ENCODE measurements at regions not wholly inside any gene's neighbourhood (a gene's known extent, or its start where the extent isn't known, plus 50 kb on each side); places are given as distances from the start of the nearest gene placed in this dataset.

DNA sequence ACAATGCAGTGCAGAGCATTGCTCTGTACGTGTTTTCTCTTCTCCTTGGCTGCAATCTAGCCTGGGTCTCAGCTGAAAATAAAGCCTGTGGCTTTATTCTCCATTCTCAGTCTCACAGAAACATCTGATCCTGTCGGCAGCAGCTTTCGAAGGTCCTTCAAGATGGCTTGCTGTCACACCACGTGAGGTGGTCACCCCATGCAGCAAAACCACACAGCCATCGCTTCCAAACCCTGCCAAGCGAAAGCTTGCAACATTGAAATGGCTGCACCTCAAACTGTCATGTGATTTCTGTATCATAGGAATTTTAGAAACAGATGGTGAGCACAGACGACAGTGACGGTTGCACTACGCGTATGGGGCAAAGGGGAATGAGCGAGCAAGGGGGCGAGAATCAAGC lies 98.5 kb upstream of the SMARCA2 start:
- Histone ChIP-seq H3K27ac (ENCODE audit: insufficient read depth, low read length, poor library complexity, severe bottlenecking) (no peak overlapping the region), H3K4me3 (ENCODE audit: insufficient read depth, low read depth, low read length, poor library complexity, severe bottlenecking) (no peak overlapping the region), H3K4me1 (ENCODE audit: control insufficient read depth, insufficient read depth, low read length, poor library complexity, severe bottlenecking) (no peaks in the 10 kb centered on the region), H3K36me3 (ENCODE audit: control insufficient read depth, insufficient read depth, low read length) (no peaks in the 10 kb centered on the region), H3K9me3 (ENCODE audit: control insufficient read depth, low read length) (no peaks in the 10 kb centered on the region), H3K27me3 (replicated peaks; ENCODE audit: control insufficient read depth, insufficient read depth, low read length, poor library complexity, severe bottlenecking) (no peaks in the 10 kb centered on the region)
- no peak for DNase-seq

DNA sequence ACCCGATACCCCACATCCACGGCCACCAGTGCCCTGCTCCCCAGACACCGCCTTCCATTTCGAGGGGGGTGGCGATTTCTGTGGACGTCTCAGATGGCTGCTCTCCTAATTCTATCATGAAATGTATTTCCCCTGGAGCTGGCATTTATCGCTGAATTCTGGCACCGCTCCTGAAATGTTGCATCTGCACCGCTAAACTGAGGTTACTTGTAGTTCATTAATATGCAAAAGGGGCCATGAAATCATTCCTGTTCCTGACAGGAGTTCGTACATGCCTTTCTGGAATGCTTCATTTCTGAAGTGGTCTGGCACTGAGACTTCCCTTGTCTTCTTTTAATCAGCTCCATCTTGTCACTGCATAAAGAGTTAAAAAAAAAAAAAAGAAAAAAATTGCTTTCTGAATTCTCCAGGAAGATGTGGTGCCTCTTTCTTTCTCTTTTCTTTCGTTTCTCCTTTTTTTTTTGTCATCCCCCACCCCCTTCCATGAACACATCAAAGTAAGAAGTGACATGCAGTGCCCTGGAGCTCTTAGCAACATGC lies 97.7 kb upstream of the SMARCA2 start:
- Histone ChIP-seq H3K9me3 (ENCODE audit: control insufficient read depth, low read length) (no peaks in the 10 kb centered on the region), H3K27me3 (replicated peaks; ENCODE audit: control insufficient read depth, insufficient read depth, low read length, poor library complexity, severe bottlenecking) (no peaks in the 10 kb centered on the region), H3K36me3 (ENCODE audit: control insufficient read depth, insufficient read depth, low read length) (no peaks in the 10 kb centered on the region), H3K27ac (ENCODE audit: insufficient read depth, low read length, poor library complexity, severe bottlenecking) (no peak overlapping the region), H3K4me3 (ENCODE audit: insufficient read depth, low read depth, low read length, poor library complexity, severe bottlenecking) (no peak overlapping the region), H3K4me1 (ENCODE audit: control insufficient read depth, insufficient read depth, low read length, poor library complexity, severe bottlenecking) (no peaks in the 10 kb centered on the region)
- DNase-seq = no peak

DNA sequence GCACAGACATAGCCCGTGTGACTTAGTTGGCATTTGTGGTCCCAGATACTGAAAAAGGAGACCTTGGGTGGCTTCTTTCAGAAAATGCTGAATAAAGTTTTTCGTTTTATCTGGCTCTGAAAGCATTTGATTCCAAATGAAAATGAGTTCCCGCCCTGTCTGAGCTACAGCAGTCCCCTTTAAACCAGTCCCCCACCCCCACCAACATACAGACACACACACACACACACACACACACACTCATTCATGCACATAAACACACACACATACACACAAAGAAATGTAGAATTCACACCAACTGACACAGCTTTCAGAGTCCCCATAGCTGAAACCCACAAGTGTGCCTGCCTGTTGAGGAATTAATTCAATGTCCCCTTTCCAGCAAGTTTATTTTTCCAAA lies 97.0 kb upstream of the SMARCA2 start:
- Histone ChIP-seq H3K27me3 (replicated peaks; ENCODE audit: control insufficient read depth, insufficient read depth, low read length, poor library complexity, severe bottlenecking) (no peaks in the 10 kb centered on the region), H3K4me3 (ENCODE audit: insufficient read depth, low read depth, low read length, poor library complexity, severe bottlenecking) (no peak overlapping the region), H3K9me3 (ENCODE audit: control insufficient read depth, low read length) (no peaks in the 10 kb centered on the region), H3K27ac (ENCODE audit: insufficient read depth, low read length, poor library complexity, severe bottlenecking) (no peak overlapping the region), H3K36me3 (ENCODE audit: control insufficient read depth, insufficient read depth, low read length) (no peaks in the 10 kb centered on the region), H3K4me1 (ENCODE audit: control insufficient read depth, insufficient read depth, low read length, poor library complexity, severe bottlenecking) (no peaks in the 10 kb centered on the region)
- DNase-seq = no peak

DNA sequence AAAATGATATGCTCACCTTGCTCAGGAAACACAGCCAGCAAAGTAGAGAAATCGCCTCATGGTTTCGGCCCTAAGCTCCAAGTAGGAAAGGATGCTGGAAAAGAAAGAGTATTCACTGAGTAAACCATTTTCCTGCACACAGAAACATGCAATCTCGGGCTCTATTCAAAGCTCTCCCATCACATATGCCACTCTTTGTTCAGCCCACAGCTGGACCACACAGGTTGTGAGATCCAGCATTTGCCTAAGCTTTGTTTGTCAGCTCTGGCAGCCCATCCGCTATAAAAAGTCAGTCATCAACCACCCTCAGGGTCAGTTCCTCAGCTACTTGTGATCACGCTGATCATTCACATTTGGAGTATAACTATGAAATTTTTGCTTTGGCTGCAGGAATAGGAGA lies 96.5 kb upstream of the SMARCA2 start:
- Histone ChIP-seq H3K4me1 (ENCODE audit: control insufficient read depth, insufficient read depth, low read length, poor library complexity, severe bottlenecking) (no peaks in the 10 kb centered on the region), H3K36me3 (ENCODE audit: control insufficient read depth, insufficient read depth, low read length) (no peaks in the 10 kb centered on the region), H3K27ac (ENCODE audit: insufficient read depth, low read length, poor library complexity, severe bottlenecking) (no peak overlapping the region), H3K27me3 (replicated peaks; ENCODE audit: control insufficient read depth, insufficient read depth, low read length, poor library complexity, severe bottlenecking) (no peaks in the 10 kb centered on the region), H3K9me3 (ENCODE audit: control insufficient read depth, low read length) (no peaks in the 10 kb centered on the region), H3K4me3 (ENCODE audit: insufficient read depth, low read depth, low read length, poor library complexity, severe bottlenecking) (no peak overlapping the region)
- DNase-seq = no peak

GRCh38 chr9:1919229-1919628 lies 95.9 kb upstream of the SMARCA2 start:
- H3K36me3 ChIP-seq (ENCODE audit: control insufficient read depth, insufficient read depth, low read length) = no peaks in the 10 kb centered on the region
- H3K4me1 ChIP-seq (ENCODE audit: control insufficient read depth, insufficient read depth, low read length, poor library complexity, severe bottlenecking) = no peaks in the 10 kb centered on the region
- no peak overlapping the region for H3K27ac ChIP-seq (ENCODE audit: insufficient read depth, low read length, poor library complexity, severe bottlenecking)
- no peak overlapping the region for H3K4me3 ChIP-seq (ENCODE audit: insufficient read depth, low read depth, low read length, poor library complexity, severe bottlenecking)
- no peaks in the 10 kb centered on the region for H3K27me3 ChIP-seq (replicated peaks; ENCODE audit: control insufficient read depth, insufficient read depth, low read length, poor library complexity, severe bottlenecking)
- DNase-seq = no peak
- H3K9me3 ChIP-seq (ENCODE audit: control insufficient read depth, low read length) = no peaks in the 10 kb centered on the region

GRCh38 chr9:1920386-1920785 lies 94.8 kb upstream of the SMARCA2 start:
- no peak overlapping the region for H3K27ac ChIP-seq (ENCODE audit: insufficient read depth, low read length, poor library complexity, severe bottlenecking)
- no peaks in the 10 kb centered on the region for H3K27me3 ChIP-seq (replicated peaks; ENCODE audit: control insufficient read depth, insufficient read depth, low read length, poor library complexity, severe bottlenecking)
- H3K4me3 ChIP-seq (ENCODE audit: insufficient read depth, low read depth, low read length, poor library complexity, severe bottlenecking) = no peak overlapping the region
- H3K9me3 ChIP-seq (ENCODE audit: control insufficient read depth, low read length) = no peaks in the 10 kb centered on the region
- H3K36me3 ChIP-seq (ENCODE audit: control insufficient read depth, insufficient read depth, low read length) = no peaks in the 10 kb centered on the region
- H3K4me1 ChIP-seq (ENCODE audit: control insufficient read depth, insufficient read depth, low read length, poor library complexity, severe bottlenecking) = no peaks in the 10 kb centered on the region
- no peak for DNase-seq

DNA sequence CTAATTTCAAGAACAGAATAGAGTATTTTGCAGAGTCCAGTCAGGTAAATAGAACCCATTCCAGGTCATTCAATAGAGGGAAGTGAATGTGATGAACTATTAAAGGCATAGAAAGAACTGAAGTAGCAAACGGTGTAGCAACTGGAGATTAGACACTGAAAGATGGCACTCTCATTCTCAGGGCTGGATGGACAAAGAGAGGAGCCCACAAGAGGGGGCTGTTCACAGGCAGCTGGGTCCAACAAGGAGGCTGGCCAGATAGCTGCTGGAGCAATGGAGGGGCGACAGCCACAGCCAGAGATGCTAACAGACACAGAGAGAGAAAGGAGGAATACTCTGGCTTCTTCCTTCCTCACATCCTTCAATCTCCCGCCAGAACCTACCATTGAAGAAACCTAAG lies 93.1 kb upstream of the SMARCA2 start:
- DNase-seq = no peak
- H3K4me3 ChIP-seq (ENCODE audit: insufficient read depth, low read depth, low read length, poor library complexity, severe bottlenecking) = no peak overlapping the region
- no peak overlapping the region for H3K27ac ChIP-seq (ENCODE audit: insufficient read depth, low read length, poor library complexity, severe bottlenecking)
- H3K9me3 ChIP-seq (ENCODE audit: control insufficient read depth, low read length) = no peaks in the 10 kb centered on the region
- no peaks in the 10 kb centered on the region for H3K27me3 ChIP-seq (replicated peaks; ENCODE audit: control insufficient read depth, insufficient read depth, low read length, poor library complexity, severe bottlenecking)
- H3K4me1 ChIP-seq (ENCODE audit: control insufficient read depth, insufficient read depth, low read length, poor library complexity, severe bottlenecking) = no peaks in the 10 kb centered on the region
- H3K36me3 ChIP-seq (ENCODE audit: control insufficient read depth, insufficient read depth, low read length) = no peaks in the 10 kb centered on the region

- H3K4me1 ChIP-seq (ENCODE audit: control insufficient read depth, insufficient read depth, low read length, poor library complexity, severe bottlenecking) = no peaks in the 10 kb centered on the region
- no peaks in the 10 kb centered on the region for H3K36me3 ChIP-seq (ENCODE audit: control insufficient read depth, insufficient read depth, low read length)
- no peaks in the 10 kb centered on the region for H3K27me3 ChIP-seq (replicated peaks; ENCODE audit: control insufficient read depth, insufficient read depth, low read length, poor library complexity, severe bottlenecking)
- H3K4me3 ChIP-seq (ENCODE audit: insufficient read depth, low read depth, low read length, poor library complexity, severe bottlenecking) = no peak overlapping the region
- H3K9me3 ChIP-seq (ENCODE audit: control insufficient read depth, low read length) = no peaks in the 10 kb centered on the region
- no peak overlapping the region for H3K27ac ChIP-seq (ENCODE audit: insufficient read depth, low read length, poor library complexity, severe bottlenecking)
- DNase-seq = no peak
These were observed 87.6 kb upstream of the SMARCA2 start for GRCh38 chr9:1927546-1927945.

- no peak for DNase-seq
- no peaks in the 10 kb centered on the region for H3K9me3 ChIP-seq (ENCODE audit: control insufficient read depth, low read length)
- H3K4me1 ChIP-seq (ENCODE audit: control insufficient read depth, insufficient read depth, low read length, poor library complexity, severe bottlenecking) = no peaks in the 10 kb centered on the region
- no peaks in the 10 kb centered on the region for H3K36me3 ChIP-seq (ENCODE audit: control insufficient read depth, insufficient read depth, low read length)
- no peaks in the 10 kb centered on the region for H3K27me3 ChIP-seq (replicated peaks; ENCODE audit: control insufficient read depth, insufficient read depth, low read length, poor library complexity, severe bottlenecking)
- H3K4me3 ChIP-seq (ENCODE audit: insufficient read depth, low read depth, low read length, poor library complexity, severe bottlenecking) = no peak overlapping the region
- no peak overlapping the region for H3K27ac ChIP-seq (ENCODE audit: insufficient read depth, low read length, poor library complexity, severe bottlenecking)
These were observed 86.0 kb upstream of the SMARCA2 start for GRCh38 chr9:1929134-1929533.

- no peak overlapping the region for H3K27ac ChIP-seq (ENCODE audit: insufficient read depth, low read length, poor library complexity, severe bottlenecking)
- no peak overlapping the region for H3K4me3 ChIP-seq (ENCODE audit: insufficient read depth, low read depth, low read length, poor library complexity, severe bottlenecking)
- H3K4me1 ChIP-seq (ENCODE audit: control insufficient read depth, insufficient read depth, low read length, poor library complexity, severe bottlenecking) = no peaks in the 10 kb centered on the region
- H3K36me3 ChIP-seq (ENCODE audit: control insufficient read depth, insufficient read depth, low read length) = no peaks in the 10 kb centered on the region
- DNase-seq = no peak
- H3K9me3 ChIP-seq (ENCODE audit: control insufficient read depth, low read length) = no peaks in the 10 kb centered on the region
- no peaks in the 10 kb centered on the region for H3K27me3 ChIP-seq (replicated peaks; ENCODE audit: control insufficient read depth, insufficient read depth, low read length, poor library complexity, severe bottlenecking)
These were observed 85.4 kb upstream of the SMARCA2 start for GRCh38 chr9:1929722-1930244.
